Ramos (cell line): ENCODE measurements at regions not wholly inside any gene's neighbourhood (a gene's known extent, or its start where the extent isn't known, plus 50 kb on each side); places are given as distances from the start of the nearest gene placed in this dataset.

Experiments
- in situ Hi-C: fragments of 300-500 bp; cut with MboI; formaldehyde crosslinking; loops from one replicate; pipeline ENCODE4 v1.14.3; 2022; ENCODE audit warnings: low sequenced_read_pairs; ENCODE audit not compliant: unreplicated experiment

DNA sequence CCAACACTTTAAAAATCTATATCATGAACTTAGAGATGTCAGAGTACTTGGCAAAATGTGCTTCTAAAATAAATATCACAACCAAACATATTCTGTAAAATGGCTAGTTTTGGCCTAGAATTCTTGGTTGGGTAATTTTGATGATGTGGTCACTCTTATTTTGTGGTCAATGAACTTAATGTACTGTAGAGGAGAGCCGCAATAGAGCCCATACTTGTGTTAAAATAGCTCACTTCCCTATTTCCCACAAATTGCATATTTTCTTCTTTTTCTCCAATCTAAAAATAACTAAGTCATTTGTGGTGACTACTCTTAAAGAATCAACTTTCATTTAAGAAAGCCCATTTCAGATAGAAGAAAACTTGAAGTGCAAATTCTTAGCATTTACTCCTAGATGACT is 619.4 kb downstream of the CCER1 start:
- in situ Hi-C loops, result no loop called here

- in situ Hi-C loops, result no loop called here
Observed at GRCh38 chr12:90333939-90334338, 621.0 kb downstream of the CCER1 start.

GRCh38 chr12:90333424-90333823 is 621.6 kb downstream of the CCER1 start:
- in situ Hi-C loops, result no loop called here

DNA sequence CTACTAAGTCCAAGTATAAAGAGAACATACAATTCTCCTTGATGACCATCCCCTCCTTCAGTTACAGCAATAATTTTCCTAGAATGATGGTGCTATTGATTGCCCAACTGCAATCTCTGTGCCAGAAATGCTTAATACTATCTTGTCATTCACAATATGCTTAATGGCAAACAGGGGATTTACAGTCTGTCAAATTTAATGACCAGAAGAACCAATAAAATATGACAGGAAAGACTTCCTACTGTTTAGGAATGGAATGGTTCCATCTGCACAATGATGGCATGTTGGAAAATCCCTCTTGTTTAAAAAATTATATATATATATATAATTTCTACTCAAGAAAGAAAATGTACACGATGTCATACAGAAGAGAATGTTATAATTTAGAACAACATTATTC is 623.2 kb downstream of the CCER1 start:
- in situ Hi-C loops, result no loop called here

DNA sequence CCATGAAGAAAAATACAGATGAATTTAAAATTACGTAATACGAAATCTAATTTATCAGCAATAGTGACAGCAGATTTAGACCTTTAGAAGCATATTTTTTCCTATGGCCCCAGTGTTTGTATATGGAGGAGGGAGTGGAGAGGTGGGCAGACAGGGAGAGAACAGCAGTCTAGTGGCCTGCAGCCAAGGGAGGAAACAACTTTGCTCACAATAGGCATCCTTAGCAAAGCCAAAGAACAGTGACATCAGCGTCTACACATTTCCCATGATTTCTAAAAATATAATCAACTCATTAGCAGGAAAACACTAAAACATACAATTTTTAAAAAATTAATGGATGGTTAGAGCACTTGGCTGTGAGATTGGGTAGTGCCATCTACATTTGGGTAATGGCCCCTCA is 622.6 kb upstream of the ATP2B1 start:
- in situ Hi-C loops, result no loop called here

DNA sequence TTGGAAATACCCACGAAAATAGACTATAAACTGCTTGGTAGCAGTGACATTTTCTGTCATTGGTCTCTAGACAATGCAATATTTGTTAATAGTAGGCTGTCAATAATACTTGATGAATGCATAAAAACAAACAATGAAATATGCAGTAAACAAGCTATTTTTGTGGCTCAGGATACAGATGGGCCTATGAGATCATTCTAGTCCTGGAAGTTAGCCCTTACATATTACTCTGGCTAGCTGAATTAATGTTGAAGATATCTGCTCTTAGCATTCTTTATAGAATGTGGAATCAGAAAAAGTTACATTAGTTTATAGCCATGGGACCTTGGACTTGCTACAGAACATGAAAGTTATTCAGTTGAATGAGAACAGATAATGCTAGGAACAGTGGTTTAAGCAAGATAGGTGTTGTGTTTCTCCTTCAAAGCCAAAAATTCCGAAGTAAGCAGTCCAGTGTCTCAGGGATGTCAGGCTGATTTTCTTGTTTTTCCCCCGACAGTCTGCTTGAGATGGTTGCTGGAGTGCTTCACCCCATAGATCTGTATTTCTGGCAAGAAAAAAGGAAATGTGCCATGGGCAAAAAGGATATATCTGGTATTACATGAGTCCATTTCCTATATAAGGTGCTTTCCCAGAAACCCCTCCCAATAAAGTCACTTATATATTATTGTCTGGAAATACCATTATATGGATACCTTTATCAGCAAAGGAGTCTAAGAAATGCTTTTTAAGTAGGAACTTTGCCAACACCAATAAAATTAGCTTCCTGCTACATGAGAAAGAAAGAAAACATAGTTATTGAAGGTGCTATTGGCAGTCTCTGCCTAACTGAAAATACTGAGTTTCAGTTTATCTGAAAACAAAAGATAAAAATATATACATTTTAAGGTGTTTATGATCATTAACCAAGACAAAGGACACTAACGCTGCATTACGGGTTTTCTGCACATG is 619.4 kb upstream of the ATP2B1 start:
- in situ Hi-C loops, result no loop called here

- in situ Hi-C loops, result no loop called here
Observed at GRCh38 chr12:90323217-90323616, 614.6 kb upstream of the ATP2B1 start.

DNA sequence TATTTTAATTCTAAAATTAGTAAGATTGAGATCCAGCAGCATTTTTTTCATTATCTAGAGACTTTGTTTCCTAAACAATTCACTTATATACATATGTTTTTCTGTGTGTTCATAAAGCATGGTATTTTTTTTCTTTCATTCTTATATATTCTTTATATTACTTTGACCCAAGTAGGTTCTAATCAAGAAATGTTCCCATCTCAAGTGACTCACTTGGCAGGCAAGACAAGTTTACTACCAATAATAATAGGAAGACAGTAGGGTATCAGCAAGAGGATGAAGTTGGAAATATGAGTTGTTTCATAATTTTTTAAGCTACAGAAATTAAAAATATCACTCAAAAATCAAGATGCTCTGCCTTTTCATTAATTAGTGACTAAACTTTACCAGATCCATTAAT is 613.4 kb upstream of the ATP2B1 start:
- in situ Hi-C loops, result no loop called here

DNA sequence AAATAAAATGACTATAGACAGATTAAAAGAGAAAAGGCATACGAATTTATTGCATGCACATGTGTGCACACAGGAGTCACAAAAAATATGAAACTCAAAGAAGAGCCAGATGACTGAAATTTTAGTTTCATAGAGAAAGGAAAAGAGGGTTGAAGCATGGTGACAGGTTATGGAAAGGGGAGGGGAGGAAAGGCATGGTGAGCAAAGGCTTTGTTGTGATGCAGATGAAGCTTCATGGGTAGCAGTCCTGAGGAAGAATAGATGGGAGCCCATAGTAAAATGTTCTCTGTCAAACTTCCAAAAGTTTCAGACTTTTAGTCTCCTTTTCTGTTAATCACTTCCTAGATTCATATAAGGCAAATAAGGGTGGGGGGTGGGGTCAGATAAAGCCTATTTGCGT is 612.7 kb upstream of the ATP2B1 start:
- in situ Hi-C loops, result no loop called here

DNA sequence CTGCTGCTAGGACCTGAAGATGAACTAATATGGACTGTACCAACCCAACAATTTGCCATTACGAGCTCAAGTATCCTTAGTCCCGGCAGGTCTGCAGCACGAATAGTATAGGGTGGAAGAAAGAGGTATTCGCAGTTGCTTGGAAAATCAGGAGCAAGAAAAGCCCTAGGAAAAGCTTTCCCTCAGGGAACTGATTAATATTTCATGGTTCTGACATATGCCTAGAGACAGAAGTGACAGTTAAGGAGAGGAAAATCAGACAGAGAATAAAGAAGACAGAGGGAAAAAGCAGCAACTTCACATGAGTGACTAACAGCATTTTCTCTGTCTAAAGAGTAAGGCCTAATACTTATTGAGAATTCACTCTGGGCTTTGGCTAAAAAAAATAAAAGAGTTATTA is 602.9 kb upstream of the ATP2B1 start:
- in situ Hi-C loops, result no loop called here

GRCh38 chr12:90305379-90305778 is 596.7 kb upstream of the ATP2B1 start:
- in situ Hi-C loops, result no loop called here

DNA sequence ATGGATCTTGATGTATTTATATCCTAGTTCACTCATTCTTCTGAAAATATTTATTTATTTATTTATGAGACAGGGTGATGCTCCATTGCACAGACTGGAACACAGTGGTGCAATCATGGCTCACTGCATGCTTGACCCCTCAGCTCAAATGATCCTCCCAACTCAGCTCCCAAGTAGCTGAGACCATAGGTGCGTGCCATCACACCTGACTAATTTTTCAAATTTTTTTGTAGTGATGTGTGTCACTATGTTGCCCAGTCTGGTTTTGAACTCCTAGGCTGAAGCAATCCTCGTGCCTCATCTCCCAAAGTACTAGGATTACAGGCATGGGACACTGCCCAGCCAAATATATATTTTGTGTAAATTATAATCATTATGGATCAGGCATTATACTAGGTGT is 595.6 kb upstream of the ATP2B1 start:
- in situ Hi-C loops, result no loop called here

DNA sequence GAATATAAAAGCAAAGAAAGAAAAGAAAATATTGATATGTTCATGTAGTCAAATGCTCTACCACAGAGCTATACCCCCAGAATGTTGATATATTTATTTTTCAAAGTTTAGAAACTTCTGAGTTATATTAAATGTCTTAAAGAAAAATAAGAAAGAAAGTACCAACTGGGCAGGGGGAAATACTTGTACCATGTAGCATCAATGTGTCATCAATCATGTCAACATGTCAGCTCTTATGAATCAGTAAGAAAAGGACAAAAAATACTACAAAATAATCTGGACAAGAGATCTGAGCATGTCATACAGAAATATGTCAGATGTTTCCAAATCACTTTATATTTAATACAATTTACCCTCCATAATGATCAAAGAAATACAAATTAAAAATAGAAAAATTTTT is 595.1 kb upstream of the ATP2B1 start:
- in situ Hi-C loops, result no loop called here

DNA sequence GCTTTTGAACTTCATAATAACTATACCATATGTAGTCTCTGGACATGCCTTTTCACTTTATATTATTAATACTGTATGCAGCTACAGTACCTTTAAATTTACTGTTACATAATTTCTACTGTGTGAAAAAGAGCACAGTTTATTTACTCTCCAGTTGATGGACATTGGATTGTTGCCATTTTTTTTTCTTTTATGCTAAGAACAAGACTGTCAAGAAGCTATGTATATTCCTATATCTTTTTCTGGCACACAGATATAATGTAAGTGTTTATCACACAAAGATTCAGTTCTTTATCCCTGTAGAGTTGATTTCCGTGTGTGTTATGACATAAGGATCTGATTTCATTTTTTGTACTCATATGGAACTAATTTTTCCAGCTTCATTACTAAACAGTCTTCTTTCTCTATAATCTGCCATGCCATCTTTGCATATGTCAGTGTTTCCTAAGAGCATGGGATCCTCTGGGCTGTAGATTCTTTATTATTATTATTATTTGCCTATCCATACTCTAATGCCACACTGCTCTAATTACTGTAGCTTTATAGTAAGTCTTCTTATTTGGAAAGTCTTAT is 593.0 kb upstream of the ATP2B1 start:
- in situ Hi-C loops, result no loop called here

- in situ Hi-C loops, result no loop called here
Observed at GRCh38 chr12:90301095-90301494, 592.5 kb upstream of the ATP2B1 start.

- in situ Hi-C loops, result no loop called here
Observed at GRCh38 chr12:90299666-90300065, 591.0 kb upstream of the ATP2B1 start.

- in situ Hi-C loops, result no loop called here
Observed at GRCh38 chr12:90299121-90299520, 590.5 kb upstream of the ATP2B1 start.

- in situ Hi-C loops, result no loop called here
Observed at GRCh38 chr12:90298289-90298948, 589.8 kb upstream of the ATP2B1 start.

DNA sequence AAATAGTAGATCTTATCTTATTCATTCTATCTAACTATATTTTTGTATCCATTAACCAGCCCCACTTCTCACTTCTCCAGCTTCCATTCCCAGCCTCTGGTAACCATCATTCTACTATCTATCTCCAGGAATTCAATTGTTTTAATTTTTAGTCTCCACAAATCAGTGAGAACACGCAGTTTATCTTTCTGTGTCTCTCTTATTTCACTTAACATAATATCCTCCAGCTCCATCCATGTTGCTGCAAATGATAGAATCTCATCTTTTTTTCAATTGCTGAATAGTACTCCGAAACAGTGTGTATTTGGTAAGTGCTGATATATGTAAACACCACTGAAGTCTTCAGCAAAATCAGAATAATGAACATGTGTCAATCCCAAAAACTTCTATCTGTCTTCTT is 587.2 kb upstream of the ATP2B1 start:
- in situ Hi-C loops, result no loop called here

GRCh38 chr12:90292183-90292582 is 583.5 kb upstream of the ATP2B1 start:
- in situ Hi-C loops, result no loop called here
